T-cell (primary cell): ENCODE measurements at regions not wholly inside any gene's neighbourhood (a gene's known extent, or its start where the extent isn't known, plus 50 kb on each side); places are given as distances from the start of the nearest gene placed in this dataset.

Experiments
- ATAC-seq, 4 experiments: fragments of 200-7000 bp in 3 of 4; fragments of 150-1000 bp in 1 of 4; cut with Tn5 transposase; replicated peaks in 1 of 4; 1 replicate in 3 of 4; 2 replicates in 1 of 4; pipeline ENCODE4 v1.10.0; 2021; ENCODE audit warnings: moderate library complexity in 3 of 4, mild to moderate bottlenecking in 2 of 4, moderate number of reproducible peaks in 1 of 4
- CTCF ChIA-PET, 2 donors: fragments of 300-600 bp; sonication (Branson Sonifier 250); formaldehyde crosslinking; loops; one replicate each; lab custom pipeline; 2022; ENCODE audit warnings: antibody characterized with exemption in 2 of 2; lab: Charles Lee
- POLR2A ChIA-PET, 2 donors: fragments of 300-600 bp; sonication (Branson Sonifier 250); formaldehyde crosslinking; loops; one replicate each; lab custom pipeline; 2022; ENCODE audit warnings: antibody characterized with exemption in 2 of 2; lab: Charles Lee
- DNase-seq, 35 experiments: peaks; one replicate each; pipeline versions ENCODE4 v3.0.0 to v3.0.0-alpha.2; 2013 to 2023
- H3K27ac ChIP-seq: one replicate; pipeline ENCODE4 v1.5.1; 2013; ENCODE audit warnings: low read length
- H3K27me3 ChIP-seq, 2 experiments: replicated peaks in 1 of 2; 1 replicate in 1 of 2; 2 replicates in 1 of 2; pipeline versions ENCODE4 v1.6.1 to v1.7.0; 2013; ENCODE audit warnings: low read length in 1 of 2, mixed read lengths in 1 of 2; ENCODE audit not compliant: control insufficient read depth in 2 of 2, insufficient read depth in 2 of 2; ENCODE audit errors: extremely low read depth in 1 of 2
- H3K36me3 ChIP-seq, 2 donors: 1 replicate in 1 of 2; 2 replicates in 1 of 2; pipeline versions ENCODE4 v1.6.1 to v1.7.0; 2013; ENCODE audit warnings: low read length in 1 of 2; ENCODE audit not compliant: control insufficient read depth in 2 of 2, insufficient read depth in 1 of 2; ENCODE audit errors: extremely low read depth in 1 of 2
- H3K4me1 ChIP-seq, 2 experiments: 1 replicate in 1 of 2; 2 replicates in 1 of 2; pipeline versions ENCODE4 v1.6.1 to v1.7.0; 2013; ENCODE audit warnings: low read length in 2 of 2, mixed read lengths in 1 of 2; ENCODE audit not compliant: insufficient read depth in 2 of 2, control insufficient read depth in 1 of 2; ENCODE audit errors: extremely low read depth in 1 of 2
- H3K4me3 ChIP-seq, 2 donors: 1 replicate in 1 of 2; 2 replicates in 1 of 2; pipeline versions ENCODE4 v1.5.1 to v1.7.0; 2013; ENCODE audit warnings: mild to moderate bottlenecking in 2 of 2, low read length in 1 of 2, moderate library complexity in 1 of 2; ENCODE audit not compliant: control insufficient read depth in 1 of 2; ENCODE audit errors: extremely low read depth in 1 of 2
- H3K9me3 ChIP-seq: 2 replicates; pipeline ENCODE4 v1.7.0; 2013
- H3K27ac Mint-ChIP-seq, 2 donors: one replicate each; pipeline ENCODE4 v1.8.0; 2020 to 2021; ENCODE audit warnings: mild to moderate bottlenecking in 2 of 2, mixed read lengths in 2 of 2
- H3K27me3 Mint-ChIP-seq, 2 donors: one replicate each; pipeline ENCODE4 v1.8.0; 2021 to 2022; ENCODE audit warnings: mixed read lengths in 2 of 2
- H3K36me3 Mint-ChIP-seq: one replicate; pipeline ENCODE4 v1.8.0; 2021; ENCODE audit warnings: mixed read lengths
- H3K4me1 Mint-ChIP-seq, 3 donors: one replicate each; pipeline ENCODE4 v1.8.0; 2020 to 2022; ENCODE audit warnings: mixed read lengths in 3 of 3, mild to moderate bottlenecking in 1 of 3
- H3K4me3 Mint-ChIP-seq, 3 donors: one replicate each; pipeline ENCODE4 v1.8.0; 2020 to 2022; ENCODE audit warnings: mild to moderate bottlenecking in 3 of 3, mixed read lengths in 3 of 3, moderate library complexity in 3 of 3
- H3K9me3 Mint-ChIP-seq, 3 donors: one replicate each; pipeline ENCODE4 v1.8.0; 2020 to 2022; ENCODE audit warnings: mixed read lengths in 3 of 3
- WGBS: methylation state at CpG from one replicate; pipeline ENCODE4 v1.1.5; 2013; ENCODE audit warnings: missing lambda C conversion rate; ENCODE audit not compliant: insufficient coverage; 5-methylcytosine and 5-hydroxymethylcytosine counted together

DNA sequence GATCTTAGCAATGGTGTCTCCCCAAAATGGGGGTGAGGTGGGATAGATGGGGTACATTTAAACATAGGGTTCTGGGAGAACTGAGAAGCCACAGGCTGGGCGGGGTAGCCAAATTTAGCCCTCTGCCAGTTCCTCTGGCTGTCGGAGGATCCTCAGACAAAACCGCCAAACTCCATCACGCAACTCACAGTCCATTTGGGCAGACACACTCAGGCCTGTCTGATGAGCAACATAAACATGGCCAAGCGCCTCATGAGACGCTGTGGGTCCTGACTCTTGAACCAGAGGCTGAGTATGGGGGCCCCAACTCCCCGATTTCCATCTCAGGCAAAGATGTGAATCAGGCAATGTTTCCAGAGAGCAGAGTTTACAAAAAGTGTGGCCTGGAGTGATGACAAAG lies 162.3 kb downstream of the FGF18 start:
- ATAC-seq, result no peak
- Histone ChIP-seq H3K27me3 (peaks cover 0 to 28% of the 10 kb centered on the region in 2 experiments), H3K9me3 (no peaks in the 10 kb centered on the region), H3K4me3 (no peak overlapping the region), H3K36me3 (no peaks in the 10 kb centered on the region), H3K4me1 (no peaks in the 10 kb centered on the region), H3K27ac (no peak overlapping the region)
- ChIA-PET POLR2A (interaction anchor here in 1 of 2 donors (0.7 kb wide), 1 partner anchor 844 kb away, joined by 3 read pairs; no protein-coding TSS in a partner anchor), CTCF (no interaction called here)
- no peak for DNase-seq
- H3K4me3 Mint-ChIP-seq, result no peak overlapping the region
- H3K27me3 Mint-ChIP-seq, result peaks cover 7% of the 10 kb centered on the region in 2 donors
- WGBS, result 84% methylated on average over 7 of the region's 7 CpGs
- peaks cover 0 to 6% (median 0%) of the 10 kb centered on the region in 3 donors for H3K9me3 Mint-ChIP-seq
- H3K4me1 Mint-ChIP-seq, result no peaks in the 10 kb centered on the region
- H3K36me3 Mint-ChIP-seq, result no peaks in the 10 kb centered on the region
- no peak overlapping the region for H3K27ac Mint-ChIP-seq

DNA sequence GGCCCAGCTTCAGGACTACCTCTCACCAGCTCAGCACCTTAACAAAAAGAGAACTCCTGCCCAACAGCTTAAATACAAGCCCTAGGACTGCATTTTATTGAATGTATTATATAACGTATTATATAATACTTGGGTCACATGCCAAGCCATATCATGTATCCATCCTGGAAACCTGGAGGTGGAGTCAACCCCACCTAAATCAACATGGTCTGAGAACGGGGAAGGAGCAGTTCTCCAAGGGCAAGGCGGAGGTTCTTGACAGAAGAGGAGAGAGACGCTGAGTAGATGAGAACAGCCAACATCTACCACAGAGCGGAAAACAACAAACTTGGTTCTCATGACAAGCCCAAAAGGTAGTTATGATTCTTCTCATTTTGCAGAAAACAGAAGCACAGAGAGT lies 163.4 kb downstream of the FGF18 start:
- Mint-ChIP-seq H3K9me3 (peaks cover 0 to 6% (median 0%) of the 10 kb centered on the region in 3 donors), H3K27ac (no peak overlapping the region), H3K36me3 (no peaks in the 10 kb centered on the region), H3K4me1 (no peaks in the 10 kb centered on the region), H3K27me3 (peaks cover 7 to 9% of the 10 kb centered on the region in 2 donors), H3K4me3 (no peak overlapping the region)
- ChIA-PET POLR2A (no interaction called here), CTCF (no interaction called here)
- DNase-seq (no peak), ATAC-seq (no peak)
- Histone ChIP-seq H3K27me3 (peaks cover 0 to 20% of the 10 kb centered on the region in 2 experiments), H3K27ac (no peak overlapping the region), H3K36me3 (no peaks in the 10 kb centered on the region), H3K4me3 (no peak overlapping the region), H3K9me3 (no peaks in the 10 kb centered on the region), H3K4me1 (no peaks in the 10 kb centered on the region)
- 100% methylated on average over 1 of the region's 5 CpGs for WGBS

DNA sequence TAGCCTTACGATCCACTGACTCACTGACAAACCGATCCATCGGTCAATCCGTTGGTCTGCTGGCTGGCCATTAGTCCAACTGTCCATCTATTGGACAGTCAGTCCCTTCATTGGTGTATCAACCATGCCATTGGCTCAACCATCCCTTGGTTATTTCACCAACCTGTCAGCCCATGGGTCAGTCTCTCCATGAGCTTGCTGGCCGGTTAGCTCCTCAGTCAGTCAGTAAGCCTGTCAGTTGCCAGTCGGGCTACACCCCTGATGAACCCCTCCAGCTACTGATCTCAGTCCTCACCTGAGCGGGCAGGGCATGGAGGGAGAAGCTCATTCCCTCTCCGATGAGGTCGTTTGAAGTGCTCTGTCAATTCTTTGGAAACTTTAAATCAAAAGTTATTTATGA lies 166.5 kb downstream of the FGF18 start:
- WGBS, result 90% methylated on average over 6 of the region's 9 CpGs
- ChIA-PET POLR2A (no interaction called here), CTCF (no interaction called here)
- Mint-ChIP-seq H3K9me3 (peaks cover 0 to 6% (median 0%) of the 10 kb centered on the region in 3 donors), H3K4me3 (no peak overlapping the region), H3K4me1 (no peaks in the 10 kb centered on the region), H3K36me3 (no peaks in the 10 kb centered on the region), H3K27me3 (peaks cover 3 to 9% of the 10 kb centered on the region in 2 donors), H3K27ac (no peak overlapping the region)
- DNase-seq, result no peak
- H3K27me3 ChIP-seq, result peaks cover 0 to 10% of the 10 kb centered on the region in 2 experiments
- H3K4me3 ChIP-seq, result no peak overlapping the region
- no peaks in the 10 kb centered on the region for H3K9me3 ChIP-seq
- no peaks in the 10 kb centered on the region for H3K36me3 ChIP-seq
- ATAC-seq, result no peak
- no peaks in the 10 kb centered on the region for H3K4me1 ChIP-seq
- no peak overlapping the region for H3K27ac ChIP-seq

DNA sequence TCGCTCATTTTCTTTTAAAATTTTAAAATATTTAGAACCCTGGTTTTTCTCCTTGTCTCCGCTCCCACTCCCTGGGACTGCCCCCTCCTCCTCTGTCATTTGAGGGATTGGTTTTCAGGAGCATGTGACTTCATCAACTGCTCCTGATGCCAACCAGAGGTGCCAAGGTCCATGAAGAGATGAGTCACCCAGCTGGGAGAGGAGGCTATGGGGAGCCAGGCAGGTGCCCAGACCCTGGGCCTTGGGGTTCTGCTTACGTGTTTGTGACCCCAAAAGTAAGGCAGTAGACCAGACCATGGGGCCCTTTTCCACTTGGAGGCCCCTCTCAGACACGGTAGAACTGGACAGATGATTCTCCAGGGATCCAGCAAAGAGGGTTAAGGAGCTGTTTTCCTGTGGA lies 167.0 kb downstream of the FGF18 start:
- CTCF ChIA-PET, result no interaction called here
- DNase-seq (no peak), ATAC-seq (no peak)
- no peaks in the 10 kb centered on the region for H3K4me1 ChIP-seq
- H3K4me1 Mint-ChIP-seq, result no peaks in the 10 kb centered on the region
- peaks cover 3 to 9% of the 10 kb centered on the region in 2 donors for H3K27me3 Mint-ChIP-seq
- H3K36me3 ChIP-seq, result no peaks in the 10 kb centered on the region
- no peak overlapping the region for H3K4me3 Mint-ChIP-seq
- peaks cover 0 to 10% of the 10 kb centered on the region in 2 experiments for H3K27me3 ChIP-seq
- H3K9me3 Mint-ChIP-seq, result peaks cover 0 to 6% (median 0%) of the 10 kb centered on the region in 3 donors
- no peaks in the 10 kb centered on the region for H3K9me3 ChIP-seq
- 28% methylated on average over 2 of the region's 4 CpGs for WGBS
- no peaks in the 10 kb centered on the region for H3K36me3 Mint-ChIP-seq
- no peak overlapping the region for H3K27ac Mint-ChIP-seq
- H3K4me3 ChIP-seq, result no peak overlapping the region
- H3K27ac ChIP-seq, result no peak overlapping the region
- POLR2A ChIA-PET, result no interaction called here

DNA sequence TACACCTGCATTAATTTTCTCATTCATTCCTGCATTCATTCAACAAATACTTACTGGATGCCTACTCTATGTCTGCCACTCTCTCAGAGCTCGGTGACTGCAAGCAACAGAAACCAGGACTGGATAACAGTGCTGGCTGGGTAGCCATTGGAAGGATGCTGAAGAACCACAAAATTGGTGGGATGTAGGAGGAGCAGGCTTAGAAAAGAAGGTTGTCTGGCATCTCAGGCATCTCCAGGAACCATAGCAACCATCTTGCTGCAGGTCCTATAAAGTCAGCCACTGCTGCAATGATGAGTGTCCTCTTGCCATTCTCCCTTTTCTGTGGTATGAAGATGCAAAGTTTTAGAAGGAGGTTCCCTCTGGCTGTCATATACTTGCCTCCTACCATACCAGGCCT lies 168.6 kb downstream of the FGF18 start:
- Histone ChIP-seq H3K27ac (no peak overlapping the region), H3K4me1 (no peaks in the 10 kb centered on the region), H3K9me3 (no peaks in the 10 kb centered on the region), H3K4me3 (no peak overlapping the region), H3K27me3 (peaks cover 0 to 7% of the 10 kb centered on the region in 2 experiments), H3K36me3 (no peaks in the 10 kb centered on the region)
- ATAC-seq (no peak), DNase-seq (no peak)
- peaks cover 3 to 12% of the 10 kb centered on the region in 2 donors for H3K27me3 Mint-ChIP-seq
- H3K27ac Mint-ChIP-seq, result no peak overlapping the region
- no peaks in the 10 kb centered on the region for H3K4me1 Mint-ChIP-seq
- CTCF ChIA-PET, result no interaction called here
- H3K9me3 Mint-ChIP-seq, result no peaks in the 10 kb centered on the region
- POLR2A ChIA-PET, result interaction anchor here in 1 of 2 donors (0.6 kb wide), 1 partner anchor 332 kb away, joined by 3 read pairs; no protein-coding TSS in a partner anchor
- WGBS, result no CpG with 5 or more reads among the region's 1 CpG
- no peak overlapping the region for H3K4me3 Mint-ChIP-seq
- no peaks in the 10 kb centered on the region for H3K36me3 Mint-ChIP-seq

DNA sequence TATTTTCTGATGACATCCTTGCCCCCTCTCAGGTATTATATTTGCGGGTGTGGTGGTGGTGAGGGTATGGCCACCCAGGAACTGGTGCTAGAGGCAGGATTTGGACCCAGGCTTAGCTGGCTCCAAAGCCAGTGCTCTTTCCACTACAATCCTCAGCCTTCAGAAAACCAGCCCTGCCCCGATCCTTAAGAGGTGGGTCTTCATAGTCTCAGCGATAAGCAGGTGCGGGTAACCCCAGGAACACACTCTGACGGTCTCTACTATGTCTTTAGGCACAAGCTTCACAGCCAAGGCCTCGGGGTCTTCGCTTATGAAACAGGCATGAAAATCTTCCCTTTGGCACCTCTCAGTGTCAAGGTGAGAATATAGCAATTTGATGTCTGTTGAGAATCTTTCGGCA lies 169.3 kb downstream of the FGF18 start:
- H3K9me3 ChIP-seq, result no peaks in the 10 kb centered on the region
- DNase-seq (no peak), ATAC-seq (no peak)
- Mint-ChIP-seq H3K4me1 (no peaks in the 10 kb centered on the region), H3K9me3 (no peaks in the 10 kb centered on the region), H3K27ac (no peak overlapping the region), H3K36me3 (no peaks in the 10 kb centered on the region), H3K27me3 (peaks cover 3 to 12% of the 10 kb centered on the region in 2 donors), H3K4me3 (no peak overlapping the region)
- peaks cover 0 to 7% of the 10 kb centered on the region in 2 experiments for H3K27me3 ChIP-seq
- H3K27ac ChIP-seq, result no peak overlapping the region
- no peaks in the 10 kb centered on the region for H3K36me3 ChIP-seq
- CTCF ChIA-PET, result no interaction called here
- no peak overlapping the region for H3K4me3 ChIP-seq
- H3K4me1 ChIP-seq, result no peaks in the 10 kb centered on the region
- WGBS, result 81% methylated on average over 5 of the region's 8 CpGs
- POLR2A ChIA-PET, result no interaction called here

DNA sequence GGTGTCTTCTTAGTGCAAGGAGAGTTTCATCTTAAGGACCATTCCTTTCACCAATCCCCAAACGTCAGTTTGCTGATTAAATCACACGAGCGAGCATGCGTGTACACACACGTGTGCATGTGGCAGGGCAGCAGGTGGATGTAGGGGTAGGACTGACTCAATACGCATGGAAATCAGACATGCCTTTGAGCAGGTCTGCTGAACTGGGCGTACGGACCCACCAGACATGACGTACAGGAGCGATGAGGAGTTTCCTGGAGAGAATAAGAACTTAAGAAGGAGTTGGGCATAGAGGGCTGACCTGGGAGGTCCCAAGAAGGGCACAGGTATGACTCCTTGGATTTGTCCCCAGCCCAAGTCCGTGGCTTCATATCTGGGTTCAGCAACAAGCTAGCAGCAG lies 170.0 kb downstream of the FGF18 start:
- POLR2A ChIA-PET, result no interaction called here
- Histone ChIP-seq H3K36me3 (no peaks in the 10 kb centered on the region), H3K27ac (no peak overlapping the region), H3K4me1 (no peaks in the 10 kb centered on the region), H3K9me3 (no peaks in the 10 kb centered on the region), H3K4me3 (no peak overlapping the region), H3K27me3 (peaks cover 0 to 7% of the 10 kb centered on the region in 2 experiments)
- no peak for DNase-seq
- no peak for ATAC-seq
- Mint-ChIP-seq H3K4me3 (no peak overlapping the region), H3K4me1 (no peaks in the 10 kb centered on the region), H3K36me3 (no peaks in the 10 kb centered on the region), H3K27me3 (peaks cover 3 to 12% of the 10 kb centered on the region in 2 donors), H3K27ac (no peak overlapping the region), H3K9me3 (no peaks in the 10 kb centered on the region)
- CTCF ChIA-PET, result no interaction called here
- WGBS, result 84% methylated on average over 11 of the region's 11 CpGs
